DMS53 (cell line): ENCODE measurements at regions not wholly inside any gene's neighbourhood (a gene's known extent, or its start where the extent isn't known, plus 50 kb on each side); places are given as distances from the start of the nearest gene placed in this dataset.

Source experiments
- DNase-seq: peaks from one replicate; lab custom pipeline; 2025; lab: John Stamatoyannopoulos, UW

- DNase-seq, result no peak
These were observed 180.2 kb upstream of the TNP1 start for GRCh38 chr2:217040099-217040498.

- DNase-seq, result no peak
These were observed 178.1 kb upstream of the TNP1 start for GRCh38 chr2:217038001-217038400.

GRCh38 chr2:217037353-217037752, 177.5 kb upstream of the TNP1 start:
- DNase-seq, result no peak

- DNase-seq, result no peak
These were observed 176.1 kb upstream of the TNP1 start for GRCh38 chr2:217035967-217036366.

- no peak for DNase-seq
These were observed 173.3 kb upstream of the TNP1 start for GRCh38 chr2:217033186-217033585.

- DNase-seq, result no peak
These were observed 171.6 kb upstream of the TNP1 start for GRCh38 chr2:217031445-217031844.

- DNase-seq, result no peak
These were observed 170.2 kb upstream of the TNP1 start for GRCh38 chr2:217030081-217030480.

GRCh38 chr2:217028128-217028527, 168.3 kb upstream of the TNP1 start:
- DNase-seq, result no peak

- no peak for DNase-seq
These were observed 167.6 kb upstream of the TNP1 start for GRCh38 chr2:217027414-217027813.

GRCh38 chr2:217026569-217026968, 166.7 kb upstream of the TNP1 start:
- no peak for DNase-seq

- no peak for DNase-seq
These were observed 166.3 kb upstream of the TNP1 start for GRCh38 chr2:217026161-217026560.

- DNase-seq, result no peak
These were observed 163.7 kb upstream of the TNP1 start for GRCh38 chr2:217023611-217024010.

GRCh38 chr2:217017456-217018252, 157.8 kb upstream of the TNP1 start:
- no peak for DNase-seq

GRCh38 chr2:217016796-217017419, 157.0 kb upstream of the TNP1 start:
- no peak for DNase-seq

GRCh38 chr2:217014328-217015105, 154.7 kb upstream of the TNP1 start:
- no peak for DNase-seq

GRCh38 chr2:217013926-217014325, 154.1 kb upstream of the TNP1 start:
- DNase-seq, result no peak

GRCh38 chr2:217011576-217011975, 151.7 kb upstream of the TNP1 start:
- no peak for DNase-seq

- DNase-seq, result peak; percentile 4
These were observed 150.3 kb upstream of the TNP1 start for GRCh38 chr2:217010173-217010572.

GRCh38 chr2:217008794-217009193, 148.9 kb upstream of the TNP1 start:
- no peak for DNase-seq

- DNase-seq, result no peak
These were observed 146.4 kb upstream of the TNP1 start for GRCh38 chr2:217006217-217006616.

GRCh38 chr2:217004656-217005055, 144.8 kb upstream of the TNP1 start:
- DNase-seq, result no peak

- DNase-seq, result no peak
These were observed 141.9 kb upstream of the TNP1 start for GRCh38 chr2:217001740-217002139.

GRCh38 chr2:217000406-217000805, 140.5 kb upstream of the TNP1 start:
- peak; percentile 4 for DNase-seq
